Adipocyte (in vitro differentiated cells): ENCODE measurements at regions not wholly inside any gene's neighbourhood (a gene's known extent, or its start where the extent isn't known, plus 50 kb on each side); places are given as distances from the start of the nearest gene placed in this dataset.
"Not testable (repeated sequence)": the region's sequence is repeated elsewhere in the genome, so short reads cannot be mapped to it uniquely, and the experiment has no call there.

Experiments
- DNase-seq: peaks from one replicate; pipeline ENCODE4 v3.0.0-alpha.2; 2015; ENCODE audit warnings: low read depth
- H3K27me3 ChIP-seq: replicated peaks from 2 replicates; pipeline ENCODE4 v1.7.0; 2013; ENCODE audit warnings: mild to moderate bottlenecking, low read length, moderate library complexity; ENCODE audit not compliant: control insufficient read depth, insufficient read depth
- H3K36me3 ChIP-seq: 2 replicates; pipeline ENCODE4 v1.7.0; 2013; ENCODE audit warnings: low read length, mild to moderate bottlenecking, moderate library complexity; ENCODE audit not compliant: control insufficient read depth, insufficient read depth, severe bottlenecking
- H3K4me1 ChIP-seq: 2 replicates; pipeline ENCODE4 v1.7.0; 2013; ENCODE audit warnings: mild to moderate bottlenecking, low read length, moderate library complexity; ENCODE audit not compliant: control insufficient read depth, insufficient read depth
- H3K4me3 ChIP-seq: 2 replicates; pipeline ENCODE4 v1.7.0; 2013; ENCODE audit warnings: mild to moderate bottlenecking, low read length, moderate library complexity
- H3K9ac ChIP-seq: 2 replicates; pipeline ENCODE4 v1.7.0; 2013; ENCODE audit warnings: mild to moderate bottlenecking, low read length, moderate library complexity
- H3K9me3 ChIP-seq: 2 replicates; pipeline ENCODE4 v1.7.0; 2013; ENCODE audit warnings: mild to moderate bottlenecking, low read length, moderate library complexity; ENCODE audit not compliant: control insufficient read depth

GRCh38 chr14:49051328-49052060 lies 534.7 kb downstream of the RPS29 start:
- Histone ChIP-seq H3K9me3 (no peaks in the 10 kb centered on the region), H3K9ac (no peak overlapping the region), H3K4me3 (no peak overlapping the region), H3K27me3 (no peaks in the 10 kb centered on the region), H3K36me3 (no peaks in the 10 kb centered on the region), H3K4me1 (peaks cover 46% of the 10 kb centered on the region)
- DNase-seq = no peak

DNA sequence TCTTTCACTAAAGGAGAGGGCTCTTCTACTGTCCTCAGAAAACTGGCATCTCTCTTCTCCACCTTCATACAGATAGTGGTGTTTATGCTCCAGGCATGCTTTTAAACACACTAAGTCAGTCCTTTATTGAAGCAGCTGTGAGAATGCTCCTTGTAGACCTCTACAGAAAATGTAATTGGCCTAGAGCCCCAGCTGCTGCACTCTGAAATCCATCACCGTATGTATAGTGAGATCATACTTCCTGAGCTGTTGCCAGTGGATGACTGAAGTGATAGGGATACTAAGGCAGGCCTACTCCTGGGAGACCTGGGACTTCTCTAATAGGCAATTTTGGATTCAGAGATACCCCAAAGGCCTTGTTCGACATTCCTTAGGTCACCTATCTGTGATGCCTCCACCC lies 535.4 kb downstream of the RPS29 start:
- H3K27me3 ChIP-seq = no peaks in the 10 kb centered on the region
- H3K9ac ChIP-seq = no peak overlapping the region

DNA sequence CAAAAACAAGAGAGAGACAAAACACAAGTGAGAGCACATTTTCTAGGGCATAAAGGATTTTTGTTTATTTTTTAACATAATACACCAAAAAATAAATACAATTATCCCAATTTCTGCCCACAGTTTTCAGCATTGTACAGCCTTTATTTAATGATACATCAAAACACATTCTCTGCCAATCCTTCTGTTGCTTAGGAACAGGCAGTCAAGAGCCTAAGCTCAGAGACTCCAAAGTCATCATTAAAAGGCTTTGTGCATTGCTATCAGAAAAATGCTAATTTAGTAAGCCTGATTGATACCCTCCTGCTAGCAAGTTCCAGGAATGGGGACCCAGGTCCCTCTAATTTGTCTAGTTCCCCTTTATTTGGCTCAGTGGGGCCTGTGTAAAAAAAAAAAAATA lies 536.5 kb downstream of the RPS29 start:
- H3K4me3 ChIP-seq = no peak overlapping the region
- no peak overlapping the region for H3K9ac ChIP-seq
- no peak for DNase-seq
- H3K9me3 ChIP-seq = no peaks in the 10 kb centered on the region
- peaks cover 31% of the 10 kb centered on the region for H3K4me1 ChIP-seq
- no peaks in the 10 kb centered on the region for H3K27me3 ChIP-seq
- H3K36me3 ChIP-seq = no peaks in the 10 kb centered on the region

More for the DNA sequence above, 535.4 kb downstream of the RPS29 start:
- peaks cover 42% of the 10 kb centered on the region for H3K4me1 ChIP-seq
- no peak for DNase-seq
- H3K4me3 ChIP-seq = no peak overlapping the region
- H3K36me3 ChIP-seq = no peaks in the 10 kb centered on the region
- no peaks in the 10 kb centered on the region for H3K9me3 ChIP-seq

GRCh38 chr14:49044981-49045380 lies 541.2 kb downstream of the RPS29 start:
- no peaks in the 10 kb centered on the region for H3K9me3 ChIP-seq
- no peaks in the 10 kb centered on the region for H3K4me1 ChIP-seq
- no peak overlapping the region for H3K4me3 ChIP-seq
- no peaks in the 10 kb centered on the region for H3K27me3 ChIP-seq
- H3K36me3 ChIP-seq = no peaks in the 10 kb centered on the region
- no peak for DNase-seq
- no peak overlapping the region for H3K9ac ChIP-seq

GRCh38 chr14:49036984-49037516 lies 549.1 kb downstream of the RPS29 start:
- Histone ChIP-seq H3K9me3 (no peaks in the 10 kb centered on the region), H3K27me3 (no peaks in the 10 kb centered on the region), H3K4me3 (no peak overlapping the region), H3K9ac (no peak overlapping the region), H3K36me3 (no peaks in the 10 kb centered on the region), H3K4me1 (no peaks in the 10 kb centered on the region)
- no peak for DNase-seq

DNA sequence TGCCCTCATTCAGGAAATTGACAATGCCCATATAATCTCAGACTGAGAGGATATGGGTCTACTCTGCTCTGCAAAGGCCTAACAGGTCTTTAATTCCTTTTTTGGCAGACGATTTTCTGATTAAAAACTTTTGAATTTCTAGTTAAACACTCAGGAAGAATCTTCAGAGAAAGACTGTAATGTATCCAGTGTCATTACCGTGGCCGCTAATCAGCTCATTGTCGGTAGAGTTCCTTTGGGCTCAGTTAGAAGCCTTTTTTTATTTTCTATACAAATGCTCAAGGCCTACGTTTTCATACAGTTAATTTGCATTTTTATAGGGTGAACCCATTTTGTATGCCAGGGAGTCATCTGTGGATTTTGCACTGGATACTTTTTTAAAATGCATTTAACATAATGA lies 549.9 kb downstream of the RPS29 start:
- Histone ChIP-seq H3K9ac (no peak overlapping the region), H3K4me3 (no peak overlapping the region), H3K36me3 (no peaks in the 10 kb centered on the region), H3K4me1 (no peaks in the 10 kb centered on the region), H3K27me3 (no peaks in the 10 kb centered on the region), H3K9me3 (no peaks in the 10 kb centered on the region)
- DNase-seq = no peak

DNA sequence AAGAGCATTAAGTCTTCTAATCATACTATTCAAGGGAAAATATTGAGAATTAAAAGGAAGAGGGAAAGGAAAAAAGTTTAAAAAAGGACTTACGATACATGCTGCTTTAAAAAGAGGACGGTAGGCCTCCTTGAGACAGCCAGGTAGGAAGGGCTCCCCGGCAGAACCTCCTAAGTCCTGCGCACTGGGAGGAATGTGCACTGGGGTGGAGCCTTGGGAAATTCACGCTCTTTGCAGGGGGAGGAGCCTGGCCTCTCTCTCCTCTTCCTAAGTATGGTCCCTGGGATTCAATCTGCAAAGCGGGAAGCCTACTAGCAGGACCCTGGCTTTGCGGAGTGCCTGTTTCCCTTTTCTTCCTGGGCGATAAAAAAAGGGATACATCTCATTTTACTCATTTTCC lies 553.0 kb downstream of the RPS29 start:
- H3K4me3 ChIP-seq = no peak overlapping the region
- H3K36me3 ChIP-seq = no peaks in the 10 kb centered on the region
- no peaks in the 10 kb centered on the region for H3K4me1 ChIP-seq
- no peaks in the 10 kb centered on the region for H3K9me3 ChIP-seq
- no peak overlapping the region for H3K9ac ChIP-seq
- DNase-seq = no peak
- H3K27me3 ChIP-seq = no peaks in the 10 kb centered on the region

DNA sequence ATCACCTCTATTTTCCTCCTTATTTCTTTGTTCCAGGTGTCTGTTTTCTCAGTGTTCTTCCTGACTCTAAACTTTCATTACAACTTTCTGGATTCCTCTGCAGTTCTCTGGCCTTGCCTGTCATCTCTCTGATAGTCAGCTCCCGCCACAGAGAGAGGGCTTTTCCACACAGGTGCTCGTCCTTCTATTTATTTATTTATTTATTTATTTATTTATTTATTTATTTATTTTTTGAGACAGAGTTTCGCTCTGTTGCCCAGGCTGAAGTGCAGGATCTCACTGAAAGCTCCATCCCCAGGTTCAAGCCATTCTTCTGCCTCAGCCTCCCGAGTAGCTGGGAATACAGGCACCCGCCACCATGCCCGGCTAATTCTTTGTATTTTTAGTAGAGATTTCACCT lies 554.5 kb downstream of the RPS29 start:
- not testable (repeated sequence) for H3K27me3 ChIP-seq, DNase-seq, H3K36me3 ChIP-seq, H3K9me3 ChIP-seq, H3K4me3 ChIP-seq, H3K4me1 ChIP-seq, H3K9ac ChIP-seq

- Histone ChIP-seq H3K27me3 (no peaks in the 10 kb centered on the region), H3K4me1 (peaks cover 12% of the 10 kb centered on the region), H3K9me3 (no peaks in the 10 kb centered on the region), H3K4me3 (no peak overlapping the region), H3K36me3 (no peaks in the 10 kb centered on the region), H3K9ac (no peak overlapping the region)
- no peak for DNase-seq
Measured at GRCh38 chr14:49019467-49020115, 566.6 kb downstream of the RPS29 start.

DNA sequence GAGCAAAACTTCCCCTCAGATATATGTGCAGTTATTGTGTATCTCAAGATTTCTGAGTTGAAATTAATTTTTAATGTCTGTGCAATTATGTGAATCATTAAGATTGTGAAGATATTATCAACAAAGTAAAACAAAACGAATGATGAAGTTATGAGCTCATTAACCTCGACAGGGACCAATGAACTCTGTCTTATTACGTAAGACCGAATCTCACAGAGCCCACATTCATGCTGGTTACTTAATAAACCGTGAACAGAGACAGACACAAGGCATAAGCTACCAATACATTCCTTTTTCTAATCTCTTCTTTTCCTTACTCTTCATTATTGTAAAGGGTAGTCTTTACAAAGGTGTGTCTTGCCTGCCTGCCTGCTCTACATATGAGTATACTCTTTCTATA lies 568.7 kb downstream of the RPS29 start:
- H3K27me3 ChIP-seq = no peaks in the 10 kb centered on the region
- H3K36me3 ChIP-seq = no peaks in the 10 kb centered on the region
- DNase-seq = no peak
- H3K9ac ChIP-seq = no peak overlapping the region
- H3K4me3 ChIP-seq = no peak overlapping the region
- H3K9me3 ChIP-seq = no peaks in the 10 kb centered on the region
- peaks cover 9% of the 10 kb centered on the region for H3K4me1 ChIP-seq

DNA sequence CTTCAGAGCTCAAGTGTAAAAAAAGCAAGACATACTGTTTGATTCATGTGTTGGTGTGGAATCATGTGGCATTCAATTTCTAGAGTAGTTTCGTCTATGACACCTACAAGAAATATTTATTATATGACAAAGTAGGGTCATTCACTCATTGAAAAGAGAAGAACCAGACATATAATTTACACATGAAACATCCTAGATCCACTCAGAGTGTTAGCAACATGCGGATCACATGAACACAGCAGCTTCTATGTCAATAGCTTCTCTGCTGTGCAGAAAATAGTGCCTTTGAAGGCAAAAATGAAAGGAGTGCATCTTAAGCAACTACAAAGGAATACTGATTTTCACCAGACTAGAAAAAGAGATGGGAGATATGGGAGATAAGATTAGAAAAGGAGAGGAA lies 569.8 kb downstream of the RPS29 start:
- DNase-seq = no peak
- Histone ChIP-seq H3K4me1 (peaks cover 9% of the 10 kb centered on the region), H3K36me3 (no peaks in the 10 kb centered on the region), H3K4me3 (no peak overlapping the region), H3K9me3 (no peaks in the 10 kb centered on the region), H3K27me3 (no peaks in the 10 kb centered on the region), H3K9ac (no peak overlapping the region)
